IMR-90 (cell line): ENCODE measurements at regions not wholly inside any gene's neighbourhood (a gene's known extent, or its start where the extent isn't known, plus 50 kb on each side); places are given as distances from the start of the nearest gene placed in this dataset.

Experiments
- ATAC-seq: fragments of 200-7000 bp; cut with Tn5 transposase; 2 replicates; pipeline ENCODE4 v1.9.1; 2020; ENCODE audit warnings: low read depth, mild to moderate bottlenecking, moderate library complexity
- BruUV-seq: library from RNA; stranded (reverse); fragments of 400-500 nt; replicated peaks from 2 replicates; lab custom pipeline; 2021; lab: Mats Ljungman, UMichigan
- CTCF ChIA-PET: fragments of 300-600 bp; formaldehyde crosslinking; extraction: SDS; loops from one replicate; lab custom pipeline; 2021; ENCODE audit warnings: antibody characterized with exemption; lab: Yijun Ruan, JAX
- POLR2A ChIA-PET: fragments of 300-600 bp; sonication (Branson Sonifier 250); formaldehyde crosslinking; loops from one replicate; lab custom pipeline; 2022; ENCODE audit warnings: antibody characterized with exemption; ENCODE audit not compliant: unreplicated experiment; lab: Charles Lee
- DNase-seq: peaks from one replicate; pipeline ENCODE4 v3.0.0; 2013
- H2AFZ ChIP-seq: replicated peaks from 2 replicates; pipeline ENCODE3; 2013; ENCODE audit warnings: low read length, mild to moderate bottlenecking; ENCODE audit not compliant: poor library complexity
- H2AK5ac ChIP-seq: 2 replicates; pipeline ENCODE4 v1.6.1; 2013; ENCODE audit warnings: low read depth, low read length, inconsistent platforms
- H2AK9ac ChIP-seq: replicated peaks from 2 replicates; pipeline ENCODE3; 2013; ENCODE audit warnings: mild to moderate bottlenecking, low read depth, low read length, moderate library complexity; ENCODE audit not compliant: poor library complexity
- H2BK120ac ChIP-seq: 2 replicates; pipeline ENCODE4 v1.6.1; 2013; ENCODE audit warnings: low read depth, low read length, inconsistent platforms
- H2BK15ac ChIP-seq: 3 replicates; pipeline ENCODE4 v1.6.1; 2013; ENCODE audit warnings: low read depth, low read length, inconsistent platforms
- H2BK20ac ChIP-seq: 2 replicates; pipeline ENCODE4 v1.6.1; 2013; ENCODE audit warnings: low read depth, mild to moderate bottlenecking, inconsistent platforms, low read length, moderate library complexity
- H2BK5ac ChIP-seq: 2 replicates; pipeline ENCODE4 v1.6.1; 2013; ENCODE audit warnings: mild to moderate bottlenecking, low read depth, low read length, inconsistent platforms; ENCODE audit not compliant: poor library complexity, severe bottlenecking
- H3K14ac ChIP-seq: replicated peaks from 2 replicates; pipeline ENCODE4 v1.6.1; 2013; ENCODE audit warnings: low read depth, low read length, inconsistent platforms
- H3K18ac ChIP-seq: 2 replicates; pipeline ENCODE4 v1.6.1; 2013; ENCODE audit warnings: low read depth, low read length, control low read depth
- H3K23ac ChIP-seq: 2 replicates; pipeline ENCODE4 v1.6.1; 2013; ENCODE audit warnings: low read depth, low read length, inconsistent platforms
- H3K27ac ChIP-seq: 2 replicates; pipeline ENCODE4 v1.5.1; 2013; ENCODE audit warnings: mild to moderate bottlenecking, control low read depth, low read length; ENCODE audit not compliant: insufficient read depth
- H3K27me3 ChIP-seq: 2 replicates; pipeline ENCODE4 v1.6.1; 2013; ENCODE audit warnings: low read length; ENCODE audit not compliant: control insufficient read depth, insufficient read depth
- H3K36me3 ChIP-seq: 2 replicates; pipeline ENCODE4 v1.6.1; 2013; ENCODE audit warnings: low read length, mixed read lengths; ENCODE audit not compliant: control insufficient read depth, insufficient read depth
- H3K4ac ChIP-seq: 2 replicates; pipeline ENCODE4 v1.6.1; 2013; ENCODE audit warnings: low read depth, low read length, inconsistent platforms
- H3K4me1 ChIP-seq: 2 replicates; pipeline ENCODE4 v1.6.1; 2013; ENCODE audit warnings: low read length, mixed read lengths; ENCODE audit not compliant: control insufficient read depth, insufficient read depth
- H3K4me2 ChIP-seq: 2 replicates; pipeline ENCODE4 v1.6.1; 2013; ENCODE audit warnings: low read depth, mild to moderate bottlenecking, control low read depth, low read length, moderate library complexity
- H3K4me3 ChIP-seq: 2 replicates; pipeline ENCODE4 v1.5.1; 2013; ENCODE audit warnings: low read depth, mild to moderate bottlenecking, control low read depth, low read length, moderate library complexity; ENCODE audit not compliant: insufficient read depth
- H3K56ac ChIP-seq: 2 replicates; pipeline ENCODE4 v1.6.1; 2013; ENCODE audit warnings: low read length, inconsistent platforms; ENCODE audit not compliant: insufficient read depth; ENCODE audit errors: extremely low read depth
- H3K79me1 ChIP-seq, 2 experiments: 2 replicates each; pipeline ENCODE4 v1.6.1; 2013; ENCODE audit warnings: low read length in 2 of 2, inconsistent platforms in 1 of 2, low read depth in 1 of 2
- H3K9ac ChIP-seq: 2 replicates; pipeline ENCODE4 v1.6.1; 2013; ENCODE audit warnings: low read depth, low read length, control low read depth
- H3K9me1 ChIP-seq: 2 replicates; pipeline ENCODE4 v1.6.1; 2013; ENCODE audit warnings: low read length, inconsistent platforms; ENCODE audit not compliant: insufficient read depth
- H3K9me3 ChIP-seq: 2 replicates; pipeline ENCODE4 v1.6.1; 2013; ENCODE audit warnings: low read length; ENCODE audit not compliant: control insufficient read depth, insufficient read depth
- H4K20me1 ChIP-seq: 2 replicates; pipeline ENCODE4 v1.6.1; 2013; ENCODE audit warnings: low read length, inconsistent platforms; ENCODE audit not compliant: insufficient read depth
- H4K5ac ChIP-seq: 2 replicates; pipeline ENCODE4 v1.6.1; 2013; ENCODE audit warnings: mild to moderate bottlenecking, low read depth, low read length, control low read depth
- H4K8ac ChIP-seq, 2 experiments: 2 replicates each; pipeline ENCODE4 v1.6.1; 2013; ENCODE audit warnings: low read depth in 2 of 2, low read length in 2 of 2, control low read depth in 1 of 2, inconsistent platforms in 1 of 2
- H4K91ac ChIP-seq: 2 replicates; pipeline ENCODE4 v1.6.1; 2013; ENCODE audit warnings: low read depth, low read length, inconsistent platforms; ENCODE audit not compliant: insufficient read depth
- CHD1 ChIP-seq: IDR thresholded peaks from 2 replicates; pipeline ENCODE4 v1.6.1; 2012; ENCODE audit warnings: low read depth, low read length, improper control_type of control experiment
- MAFK ChIP-seq: IDR thresholded peaks from 2 replicates; pipeline ENCODE4 v1.6.1; 2012; ENCODE audit warnings: low read depth, low read length, improper control_type of control experiment
- MXI1 ChIP-seq: IDR thresholded peaks from 2 replicates; pipeline ENCODE4 v1.6.1; 2012; ENCODE audit warnings: low read depth, mild to moderate bottlenecking, low read length, moderate library complexity, borderline replicate concordance
- NFE2L2 ChIP-seq: fragments of 150-350 bp; IDR thresholded peaks from 2 replicates; pipeline ENCODE4 v1.6.1; 2016; ENCODE audit warnings: low read depth, mild to moderate bottlenecking, low read length
- WGBS, 2 experiments: methylation state at CpG; one replicate each; pipeline versions ENCODE4 v1.1.5 to v1.1.7; 2013; ENCODE audit warnings: missing lambda C conversion rate in 2 of 2; ENCODE audit not compliant: insufficient read length in 1 of 2; ENCODE audit errors: extremely low coverage in 2 of 2; 5-methylcytosine and 5-hydroxymethylcytosine counted together
- dilution Hi-C: fragments of 300-500 bp; cut with HindIII; formaldehyde crosslinking; loops from one replicate; pipeline ENCODE4 v1.14.3; 2018; ENCODE audit warnings: low sequenced_read_pairs; ENCODE audit not compliant: unreplicated experiment
- in situ Hi-C: fragments of 300-500 bp; cut with MboI; formaldehyde crosslinking; loops from 3 replicates; pipeline ENCODE4 v1.14.3; 2019; ENCODE audit warnings: low sequenced_read_pairs, inconsistent platforms, mixed read lengths
- intact Hi-C: fragments of 100-400 bp; cut with micrococcal nuclease; formaldehyde crosslinking; loops from 2 replicates; pipeline ENCODE4 v1.10.0; 2022

GRCh38 chr9:21558615-21559401, 76.7 kb upstream of the IFNE start:
- Histone ChIP-seq H2BK5ac (peak overlapping the region; percentile 90), H3K18ac (peak overlapping the region; percentile 99), H3K56ac (peak overlapping the region; percentile 94), H3K79me1 (peaks cover 0 to 13% of the 10 kb centered on the region in 2 experiments; a peak in 2 of 4 replicates), H3K36me3 (no peaks in the 10 kb centered on the region), H4K91ac (peak overlapping the region; percentile 82), H3K27ac (peak overlapping the region; percentile 83), H2AK5ac (peak overlapping the region; percentile 63; the same call in 1 of the 2 replicates), H3K4me1 (peaks cover 9% of the 10 kb centered on the region), H3K4ac (peak overlapping the region; percentile 97), H2BK20ac (peak overlapping the region; percentile 70; the same call in 1 of the 2 replicates), H3K27me3 (no peaks in the 10 kb centered on the region), H3K9me1 (0 out of 2 replicates have a peak, but pooled peaks cover 2% of the 10 kb centered on the region), H2BK15ac (peak overlapping the region; percentile 5; the same call in 2 of the 3 replicates), H4K5ac (peak overlapping the region; percentile 90), H3K9ac (peak overlapping the region; percentile 88), H2AK9ac (peak overlapping the region; percentile 73), H4K8ac (peak overlapping the region; percentile 36 to 97), H3K4me3 (peak overlapping the region; percentile 98), H3K4me2 (peak overlapping the region; percentile 99), H2BK120ac (peak overlapping the region; percentile 95), H3K23ac (peak overlapping the region; percentile 100), H4K20me1 (no peaks in the 10 kb centered on the region), H3K9me3 (no peaks in the 10 kb centered on the region), H2AFZ (peak overlapping the region; percentile 99), H3K14ac (peak overlapping the region; percentile 95)
- in situ Hi-C loops = loop anchor here (5.0 kb wide), 1 partner anchor 128 kb away; no protein-coding TSS in a partner anchor
- TSS peak; percentile 50 for BruUV-seq
- ChIA-PET CTCF (interaction anchor here (0.7 to 2.0 kb wide), 3 partner anchors 47 to 130 kb away, joined by 3 to 7 read pairs (median 4); no protein-coding TSS in a partner anchor), POLR2A (no interaction called here)
- dilution Hi-C loops = loop anchor here (25.0 kb wide), 1 partner anchor 228 kb away; no protein-coding TSS in a partner anchor
- intact Hi-C loops = loop anchor here (1.0 to 10.0 kb wide), 7 partner anchors 32 to 436 kb away; partner anchors contain the start of genes CDKN2A, CDKN2B-AS1 and KLHL9
- DNase-seq = peak; percentile 41
- 0% methylated on average over 4 of the region's 40 CpGs; no CpG with 5 or more reads in 1 of the 2 experiments for WGBS, 2 experiments
- peak; percentile 78; the same call in 1 of the 2 replicates for TF ChIP-seq CHD1
- TF ChIP-seq MAFK = no peak
- no peak for TF ChIP-seq MXI1
- TF ChIP-seq NFE2L2 = no peak
- peak; percentile 43 for ATAC-seq
